AG04450 (cell line): ENCODE measurements at regions not wholly inside any gene's neighbourhood (a gene's known extent, or its start where the extent isn't known, plus 50 kb on each side); places are given as distances from the start of the nearest gene placed in this dataset.

Experiments used
- CTCF ChIA-PET: fragments of 300-600, 350-600 bp; formaldehyde crosslinking; extraction: SDS; loops from one replicate; lab custom pipeline; 2022; ENCODE audit warnings: antibody characterized with exemption, inconsistent platforms; lab: Charles Lee
- POLR2A ChIA-PET: fragments of 350-600 bp; formaldehyde crosslinking; extraction: SDS; loops from one replicate; lab custom pipeline; 2021; ENCODE audit warnings: antibody characterized with exemption, inconsistent platforms; lab: Yijun Ruan, JAX
- DNase-seq: peaks from one replicate; pipeline ENCODE4 v3.0.0-alpha.2; 2011; ENCODE audit warnings: low read depth, low spot score
- H3K27ac ChIP-seq: one replicate; pipeline ENCODE4 v1.5.1; 2012; ENCODE audit warnings: low read depth, low read length, control low read depth
- H3K27me3 ChIP-seq: one replicate; pipeline ENCODE4 v1.6.0; 2012; ENCODE audit warnings: low read length; ENCODE audit not compliant: control insufficient read depth, insufficient read depth
- H3K4me3 ChIP-seq: 2 replicates; pipeline ENCODE4 v1.5.1; 2011; ENCODE audit warnings: mild to moderate bottlenecking, low read depth, low read length, control low read depth
- H3K9me3 ChIP-seq: 2 replicates; pipeline ENCODE4 v1.5.1; 2012; ENCODE audit warnings: low read length; ENCODE audit not compliant: control insufficient read depth, insufficient read depth
- CTCF ChIP-seq: IDR thresholded peaks from 2 replicates; pipeline ENCODE4 v1.5.1; 2011; ENCODE audit warnings: low read depth, low read length, control low read depth, inconsistent platforms

GRCh38 chr2:237020090-237020489 is 65.6 kb upstream of the COPS8 start:
- H3K27ac ChIP-seq: no peak overlapping the region
- ChIA-PET POLR2A (no interaction called here), CTCF (no interaction called here)
- no peak for TF ChIP-seq CTCF
- H3K4me3 ChIP-seq: no peak overlapping the region
- peaks cover 4% of the 10 kb centered on the region; the same call in 1 of the 2 replicates for H3K9me3 ChIP-seq
- no peak for DNase-seq
- H3K27me3 ChIP-seq: peaks cover 5% of the 10 kb centered on the region

- Histone ChIP-seq H3K4me3 (no peak overlapping the region), H3K9me3 (peaks cover 4% of the 10 kb centered on the region; the same call in 1 of the 2 replicates), H3K27me3 (no peaks in the 10 kb centered on the region), H3K27ac (no peak overlapping the region)
- POLR2A ChIA-PET: no interaction called here
- CTCF ChIA-PET: no interaction called here
- no peak for TF ChIP-seq CTCF
- no peak for DNase-seq
Observed at GRCh38 chr2:237022533-237022932, 63.2 kb upstream of the COPS8 start.

GRCh38 chr2:237024255-237024654 is 61.4 kb upstream of the COPS8 start:
- no peak overlapping the region for H3K27ac ChIP-seq
- H3K4me3 ChIP-seq: no peak overlapping the region
- peaks cover 4% of the 10 kb centered on the region; the same call in 1 of the 2 replicates for H3K9me3 ChIP-seq
- POLR2A ChIA-PET: no interaction called here
- TF ChIP-seq CTCF: no peak
- H3K27me3 ChIP-seq: no peaks in the 10 kb centered on the region
- DNase-seq: no peak
- CTCF ChIA-PET: interaction anchor here (0.5 to 2.4 kb wide), 2 partner anchors 671 to 726 kb away, joined by 3 to 11 read pairs; no protein-coding TSS in a partner anchor

GRCh38 chr2:237025090-237025865 is 60.4 kb upstream of the COPS8 start:
- Histone ChIP-seq H3K27me3 (no peaks in the 10 kb centered on the region), H3K27ac (no peak overlapping the region), H3K4me3 (no peak overlapping the region), H3K9me3 (peaks cover 4% of the 10 kb centered on the region; the same call in 1 of the 2 replicates)
- POLR2A ChIA-PET: no interaction called here
- DNase-seq: peak; percentile 32
- TF ChIP-seq CTCF: no peak
- CTCF ChIA-PET: interaction anchor here (2.4 to 3.7 kb wide), 2 partner anchors 512 to 672 kb away, joined by 11 to 25 read pairs; no protein-coding TSS in a partner anchor
